SU-DHL-6 (cell line): ENCODE measurements at regions not wholly inside any gene's neighbourhood (a gene's known extent, or its start where the extent isn't known, plus 50 kb on each side); places are given as distances from the start of the nearest gene placed in this dataset.

Experiments used
- H2AFZ ChIP-seq: fragments of 200-600 bp; sonication (generic); 2 replicates; pipeline ENCODE4 v1.6.1; 2014; ENCODE audit warnings: low read depth, mild to moderate bottlenecking, moderate library complexity, mixed read lengths, antibody characterized with exemption, low read length; ENCODE audit not compliant: severe bottlenecking
- H3F3A ChIP-seq: fragments of 200-600 bp; shearing (Covaris generic); 2 replicates; pipeline ENCODE4 v1.6.0; 2016; ENCODE audit warnings: antibody characterized with exemption, mild to moderate bottlenecking; ENCODE audit not compliant: insufficient read depth
- H3K27ac ChIP-seq: fragments of 200-600 bp; sonication (generic); 2 replicates; pipeline ENCODE4 v1.5.1; 2016; ENCODE audit warnings: low read depth, mild to moderate bottlenecking, low read length, moderate library complexity, mixed read lengths
- H3K27me3 ChIP-seq: fragments of 200-600 bp; sonication (generic), shearing (Covaris generic); 2 replicates; pipeline ENCODE4 v1.6.0; 2014; ENCODE audit warnings: mild to moderate bottlenecking, low read length
- H3K36me3 ChIP-seq: fragments of 200-600 bp; sonication (generic); 2 replicates; pipeline ENCODE4 v1.6.1; 2014; ENCODE audit warnings: mild to moderate bottlenecking, low read length, mixed read lengths
- H3K4me2 ChIP-seq: fragments of 300-600, 200-600 bp; shearing (Covaris generic), sonication (generic); 2 replicates; pipeline ENCODE4 v1.6.0; 2014; ENCODE audit warnings: low read length, low read depth, mild to moderate bottlenecking; ENCODE audit not compliant: poor library complexity, severe bottlenecking
- H3K4me3 ChIP-seq: fragments of 200-600 bp; sonication (generic); 2 replicates; pipeline ENCODE4 v1.5.1; 2014; ENCODE audit warnings: antibody characterized with exemption, low read length, mild to moderate bottlenecking, mixed read lengths; ENCODE audit not compliant: insufficient read depth, poor library complexity, severe bottlenecking
- H3K79me2 ChIP-seq: fragments of 200-600 bp; sonication (generic); 2 replicates; pipeline ENCODE4 v1.6.1; 2014; ENCODE audit warnings: mild to moderate bottlenecking, low read length, moderate library complexity; ENCODE audit not compliant: insufficient read depth
- H3K9ac ChIP-seq: fragments of 200-600 bp; sonication (generic); 2 replicates; pipeline ENCODE4 v1.7.0; 2014; ENCODE audit warnings: mild to moderate bottlenecking, low read length
- H3K9me2 ChIP-seq: fragments of 200-600 bp; sonication (generic); replicated peaks from 2 replicates; pipeline ENCODE4 v1.6.1; 2014; ENCODE audit warnings: low read length; ENCODE audit not compliant: insufficient read depth
- H3K9me3 ChIP-seq: fragments of 200-600 bp; sonication (generic); 2 replicates; pipeline ENCODE4 v1.6.1; 2014; ENCODE audit warnings: low read length, mixed read lengths; ENCODE audit not compliant: insufficient read depth
- H4K20me1 ChIP-seq: fragments of 200-600 bp; sonication (generic); 2 replicates; pipeline ENCODE4 v1.6.1; 2014; ENCODE audit warnings: low read depth, mild to moderate bottlenecking, antibody characterized with exemption, low read length, moderate library complexity, mixed read lengths
- EZH2phosphoT487 ChIP-seq: fragments of 200-600 bp; sonication (generic), shearing (Covaris generic); conservative IDR thresholded peaks from 2 replicates; pipeline ENCODE4 v1.6.1; 2018; ENCODE audit warnings: mild to moderate bottlenecking, antibody characterized with exemption, low read length, moderate library complexity, mixed read lengths
- TF ChIP-seq, protein P1 (sequence below): fragments of 200-600 bp; sonication (generic); IDR thresholded peaks from one replicate; pipeline ENCODE4 v1.5.1; 2017; ENCODE audit warnings: antibody characterized with exemption, mild to moderate bottlenecking, low read length, moderate library complexity; ENCODE audit not compliant: insufficient read depth, poor library complexity, severe bottlenecking

DNA sequence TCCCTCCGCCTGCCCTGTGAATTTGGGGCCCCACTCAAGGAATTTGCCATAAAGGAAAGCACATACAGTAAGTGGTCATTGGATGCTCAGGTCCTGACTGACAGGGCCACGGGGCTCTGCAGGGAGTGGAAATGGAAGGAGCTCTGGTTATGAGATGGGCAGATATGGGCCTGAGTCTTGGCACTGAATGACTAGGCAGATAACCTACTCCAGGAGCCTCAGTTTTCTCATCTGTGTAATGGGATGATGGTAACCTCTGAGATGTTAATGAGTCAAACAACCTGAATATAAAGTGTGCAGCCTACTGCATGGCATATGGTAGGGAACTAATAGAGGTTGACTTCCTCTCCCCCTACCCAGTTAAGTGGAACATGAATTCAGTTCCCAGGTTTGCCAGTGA, 56.4 kb upstream of the NAA20 start:
- Histone ChIP-seq H3K36me3 (no peaks in the 10 kb centered on the region), H3K79me2 (no peaks in the 10 kb centered on the region), H2AFZ (no peak overlapping the region), H3K9me2 (no peaks in the 10 kb centered on the region), H3K4me2 (no peak overlapping the region), H3K9ac (no peak overlapping the region), H3K27ac (no peak overlapping the region), H3K9me3 (no peaks in the 10 kb centered on the region), H3F3A (no peaks in the 10 kb centered on the region), H4K20me1 (no peaks in the 10 kb centered on the region), H3K27me3 (no peaks in the 10 kb centered on the region), H3K4me3 (no peak overlapping the region)
- TF ChIP-seq EZH2phosphoT487: no peak
- TF ChIP-seq, protein P1, sequence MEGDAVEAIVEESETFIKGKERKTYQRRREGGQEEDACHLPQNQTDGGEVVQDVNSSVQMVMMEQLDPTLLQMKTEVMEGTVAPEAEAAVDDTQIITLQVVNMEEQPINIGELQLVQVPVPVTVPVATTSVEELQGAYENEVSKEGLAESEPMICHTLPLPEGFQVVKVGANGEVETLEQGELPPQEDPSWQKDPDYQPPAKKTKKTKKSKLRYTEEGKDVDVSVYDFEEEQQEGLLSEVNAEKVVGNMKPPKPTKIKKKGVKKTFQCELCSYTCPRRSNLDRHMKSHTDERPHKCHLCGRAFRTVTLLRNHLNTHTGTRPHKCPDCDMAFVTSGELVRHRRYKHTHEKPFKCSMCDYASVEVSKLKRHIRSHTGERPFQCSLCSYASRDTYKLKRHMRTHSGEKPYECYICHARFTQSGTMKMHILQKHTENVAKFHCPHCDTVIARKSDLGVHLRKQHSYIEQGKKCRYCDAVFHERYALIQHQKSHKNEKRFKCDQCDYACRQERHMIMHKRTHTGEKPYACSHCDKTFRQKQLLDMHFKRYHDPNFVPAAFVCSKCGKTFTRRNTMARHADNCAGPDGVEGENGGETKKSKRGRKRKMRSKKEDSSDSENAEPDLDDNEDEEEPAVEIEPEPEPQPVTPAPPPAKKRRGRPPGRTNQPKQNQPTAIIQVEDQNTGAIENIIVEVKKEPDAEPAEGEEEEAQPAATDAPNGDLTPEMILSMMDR: no peak

DNA sequence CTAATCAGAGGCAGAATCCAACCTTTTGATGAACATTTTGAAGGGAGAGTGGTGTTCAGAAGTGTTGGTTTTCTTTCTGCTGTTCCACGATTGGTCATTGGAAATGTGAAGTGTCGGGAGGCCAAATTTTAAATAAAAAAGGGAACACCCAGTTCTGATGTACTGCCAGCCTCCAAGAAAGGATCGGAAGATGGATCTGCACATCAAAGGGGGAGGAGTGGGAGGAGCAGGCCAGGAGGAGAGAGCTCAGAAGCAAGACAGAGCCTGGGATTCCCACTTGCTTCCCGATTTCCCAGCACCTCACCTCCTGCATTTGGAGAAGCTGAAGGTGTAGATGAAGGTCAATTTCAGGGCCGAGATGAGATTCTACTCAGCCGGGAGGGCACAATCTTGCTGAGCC, 55.9 kb upstream of the NAA20 start:
- no peaks in the 10 kb centered on the region for H3F3A ChIP-seq
- no peaks in the 10 kb centered on the region for H3K9me2 ChIP-seq
- H2AFZ ChIP-seq: no peak overlapping the region
- no peaks in the 10 kb centered on the region for H4K20me1 ChIP-seq
- no peaks in the 10 kb centered on the region for H3K79me2 ChIP-seq
- H3K4me3 ChIP-seq: no peak overlapping the region
- H3K27me3 ChIP-seq: no peaks in the 10 kb centered on the region
- no peak overlapping the region for H3K4me2 ChIP-seq
- no peak overlapping the region for H3K9ac ChIP-seq
- no peaks in the 10 kb centered on the region for H3K9me3 ChIP-seq
- no peak overlapping the region for H3K27ac ChIP-seq
- no peaks in the 10 kb centered on the region for H3K36me3 ChIP-seq
- TF ChIP-seq EZH2phosphoT487: no peak
- TF ChIP-seq, protein P1: no peak

DNA sequence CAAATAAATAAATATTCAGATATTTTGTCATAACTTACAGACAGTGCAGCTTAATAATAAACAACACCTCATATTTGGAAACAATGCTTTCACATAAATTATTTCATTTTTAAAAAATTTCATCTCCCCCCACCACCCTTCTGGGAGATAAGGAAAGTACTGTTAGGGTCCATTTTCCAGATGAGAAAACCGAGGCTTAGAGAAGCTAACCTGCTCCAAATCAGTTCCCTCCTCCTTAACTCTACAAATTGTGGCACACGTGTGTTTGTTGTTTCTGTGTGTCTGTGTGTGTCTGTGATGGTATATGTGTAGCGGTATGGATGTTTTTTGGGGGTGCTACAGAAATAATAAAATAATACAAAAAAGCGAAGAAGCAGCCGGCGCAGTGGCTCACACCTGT, 54.2 kb upstream of the NAA20 start:
- H2AFZ ChIP-seq: no peak overlapping the region
- no peaks in the 10 kb centered on the region for H3K79me2 ChIP-seq
- H3K36me3 ChIP-seq: no peaks in the 10 kb centered on the region
- TF ChIP-seq, protein P1: no peak
- TF ChIP-seq EZH2phosphoT487: no peak
- H3F3A ChIP-seq: no peaks in the 10 kb centered on the region
- H3K9me3 ChIP-seq: no peaks in the 10 kb centered on the region
- no peak overlapping the region for H3K4me2 ChIP-seq
- H3K4me3 ChIP-seq: no peak overlapping the region
- H3K27ac ChIP-seq: no peak overlapping the region
- H4K20me1 ChIP-seq: no peaks in the 10 kb centered on the region
- H3K27me3 ChIP-seq: no peaks in the 10 kb centered on the region
- H3K9me2 ChIP-seq: no peaks in the 10 kb centered on the region
- H3K9ac ChIP-seq: no peak overlapping the region
